Activated naive CD4-positive, alpha-beta T cell treated with anti-CD3 and anti-CD28 coated beads for 36 hours (primary cell): ENCODE measurements at regions not wholly inside any gene's neighbourhood (a gene's known extent, or its start where the extent isn't known, plus 50 kb on each side); places are given as distances from the start of the nearest gene placed in this dataset.

ENCODE experiments used
- CTCF ChIA-PET: fragments of 350-600 bp; sonication (Branson Sonifier 250); formaldehyde crosslinking; loops from one replicate; lab custom pipeline; 2021; ENCODE audit warnings: antibody characterized with exemption; lab: Charles Lee
- DNase-seq: peaks from one replicate; pipeline ENCODE4 v3.0.0-alpha.2; 2020
- H3K27ac Mint-ChIP-seq: one replicate; pipeline ENCODE4 v1.8.0; 2021; ENCODE audit warnings: mild to moderate bottlenecking, mixed read lengths
- H3K27me3 Mint-ChIP-seq: one replicate; pipeline ENCODE4 v1.8.0; 2021; ENCODE audit warnings: low read depth, mixed read lengths
- H3K36me3 Mint-ChIP-seq: one replicate; pipeline ENCODE4 v1.8.0; 2021; ENCODE audit warnings: low read depth, mixed read lengths
- H3K4me1 Mint-ChIP-seq: one replicate; pipeline ENCODE4 v1.8.0; 2021; ENCODE audit warnings: low read depth, mixed read lengths
- H3K4me3 Mint-ChIP-seq: one replicate; pipeline ENCODE4 v1.8.0; 2021; ENCODE audit warnings: mild to moderate bottlenecking, moderate library complexity, mixed read lengths
- H3K9me3 Mint-ChIP-seq: one replicate; pipeline ENCODE4 v1.8.0; 2021; ENCODE audit warnings: mixed read lengths
- intact Hi-C: fragments of 100-400 bp; cut with micrococcal nuclease; formaldehyde crosslinking; loops from one replicate; pipeline ENCODE4 v1.15.1; 2023

DNA sequence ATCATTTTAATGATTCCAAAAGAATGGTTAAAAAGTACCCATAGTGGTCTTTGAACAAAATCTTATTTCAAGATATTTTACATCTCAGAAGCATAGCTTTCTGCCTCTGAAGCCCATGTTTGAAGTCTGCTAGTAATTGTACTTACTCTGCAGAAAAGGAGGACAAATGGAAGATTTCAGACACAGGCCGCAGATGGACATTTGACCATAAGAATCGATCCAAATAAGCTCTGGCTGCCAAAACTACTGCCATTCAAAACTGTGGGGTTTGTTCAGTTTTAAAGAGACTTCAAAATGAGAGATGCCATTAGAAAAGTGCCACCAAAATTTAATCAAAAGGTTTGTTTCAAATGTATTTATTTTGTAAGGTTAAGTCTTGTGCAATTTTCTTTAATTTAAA is 306.7 kb downstream of the DTWD2 start:
- no peaks in the 10 kb centered on the region for H3K4me1 Mint-ChIP-seq
- no peaks in the 10 kb centered on the region for H3K27me3 Mint-ChIP-seq
- intact Hi-C loops, result no loop called here
- no peak overlapping the region for H3K27ac Mint-ChIP-seq
- no peak overlapping the region for H3K4me3 Mint-ChIP-seq
- DNase-seq, result no peak
- no peaks in the 10 kb centered on the region for H3K9me3 Mint-ChIP-seq
- CTCF ChIA-PET, result no interaction called here
- H3K36me3 Mint-ChIP-seq, result no peaks in the 10 kb centered on the region

DNA sequence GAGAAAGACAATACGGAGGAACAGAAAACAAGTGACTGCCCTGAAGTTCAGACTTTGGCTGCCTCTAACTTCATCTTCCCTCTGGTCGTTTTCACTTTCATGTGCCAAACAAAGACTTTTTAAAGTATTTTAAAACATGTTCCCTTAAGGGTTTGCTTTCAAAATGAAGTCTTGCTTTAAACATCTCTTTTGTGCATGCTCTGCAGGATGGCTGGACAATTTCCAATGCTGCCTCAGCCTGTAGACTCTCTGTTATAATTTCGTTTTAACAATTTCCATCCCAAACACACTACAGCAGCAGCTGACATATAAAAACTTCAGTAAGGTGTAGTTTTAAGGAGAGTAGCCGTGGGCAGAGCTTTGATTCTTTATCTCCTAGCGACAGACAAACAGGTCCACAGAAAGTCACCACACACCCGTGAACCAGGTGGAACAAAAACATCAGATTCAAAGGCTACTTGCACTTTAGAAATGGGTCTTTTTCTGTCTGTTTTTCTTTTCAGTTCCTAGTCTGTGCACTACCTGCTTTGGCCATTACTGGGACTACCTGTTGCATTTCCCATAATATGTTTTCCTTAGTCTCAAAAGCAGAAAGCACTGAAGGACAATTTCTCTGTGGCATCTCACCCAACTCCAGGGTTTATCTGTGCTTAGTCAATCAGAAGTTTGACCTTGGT is 308.9 kb downstream of the DTWD2 start:
- CTCF ChIA-PET, result no interaction called here
- Mint-ChIP-seq H3K36me3 (no peaks in the 10 kb centered on the region), H3K4me3 (no peak overlapping the region), H3K27me3 (no peaks in the 10 kb centered on the region), H3K4me1 (no peaks in the 10 kb centered on the region), H3K9me3 (peaks cover 1% of the 10 kb centered on the region), H3K27ac (no peak overlapping the region)
- intact Hi-C loops, result no loop called here
- no peak for DNase-seq

DNA sequence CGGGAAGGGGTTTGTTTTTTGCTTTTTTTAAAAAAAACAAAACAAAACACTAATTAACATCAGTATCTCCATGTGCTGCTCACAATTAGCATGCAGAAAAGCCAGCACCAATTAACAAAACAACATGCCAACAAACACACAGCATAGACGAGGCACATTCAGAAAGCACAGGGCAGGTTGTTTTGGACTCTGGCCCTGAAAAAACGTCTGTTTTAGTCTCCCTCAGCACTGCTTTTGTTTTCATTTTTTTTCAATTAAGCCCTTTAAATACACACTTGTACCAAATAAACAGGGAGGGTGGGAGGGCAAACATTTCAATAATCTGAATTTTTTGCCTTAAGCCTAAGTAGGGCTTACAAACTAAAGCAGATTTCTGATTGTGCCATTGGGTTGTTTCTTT is 309.6 kb downstream of the DTWD2 start:
- intact Hi-C loops, result no loop called here
- no peaks in the 10 kb centered on the region for H3K4me1 Mint-ChIP-seq
- H3K4me3 Mint-ChIP-seq, result no peak overlapping the region
- no peak for DNase-seq
- CTCF ChIA-PET, result no interaction called here
- no peaks in the 10 kb centered on the region for H3K36me3 Mint-ChIP-seq
- no peak overlapping the region for H3K27ac Mint-ChIP-seq
- peaks cover 3% of the 10 kb centered on the region for H3K9me3 Mint-ChIP-seq
- H3K27me3 Mint-ChIP-seq, result no peaks in the 10 kb centered on the region

DNA sequence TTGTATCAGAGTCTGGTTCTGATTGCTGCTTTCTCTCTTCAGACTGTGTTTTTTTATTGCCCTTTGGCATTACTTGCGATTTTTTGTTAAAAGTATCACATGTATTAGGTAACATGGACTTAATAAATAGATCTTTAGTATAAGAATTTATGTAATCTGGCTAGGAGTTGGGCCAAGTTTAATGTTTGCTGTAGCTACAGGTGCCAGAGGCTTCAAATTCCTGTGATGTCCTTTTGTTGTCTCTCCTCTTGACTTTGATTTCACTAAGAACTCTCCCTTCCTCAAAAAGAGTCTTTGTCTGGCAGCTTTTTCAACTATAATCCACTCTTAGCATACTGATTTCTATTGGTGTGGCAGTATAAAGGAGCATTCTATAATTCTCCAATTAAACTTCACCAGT is 313.1 kb downstream of the DTWD2 start:
- Mint-ChIP-seq H3K4me3 (no peak overlapping the region), H3K27ac (no peak overlapping the region), H3K9me3 (peaks cover 3% of the 10 kb centered on the region), H3K36me3 (no peaks in the 10 kb centered on the region), H3K27me3 (no peaks in the 10 kb centered on the region), H3K4me1 (no peaks in the 10 kb centered on the region)
- intact Hi-C loops, result no loop called here
- CTCF ChIA-PET, result no interaction called here
- no peak for DNase-seq

DNA sequence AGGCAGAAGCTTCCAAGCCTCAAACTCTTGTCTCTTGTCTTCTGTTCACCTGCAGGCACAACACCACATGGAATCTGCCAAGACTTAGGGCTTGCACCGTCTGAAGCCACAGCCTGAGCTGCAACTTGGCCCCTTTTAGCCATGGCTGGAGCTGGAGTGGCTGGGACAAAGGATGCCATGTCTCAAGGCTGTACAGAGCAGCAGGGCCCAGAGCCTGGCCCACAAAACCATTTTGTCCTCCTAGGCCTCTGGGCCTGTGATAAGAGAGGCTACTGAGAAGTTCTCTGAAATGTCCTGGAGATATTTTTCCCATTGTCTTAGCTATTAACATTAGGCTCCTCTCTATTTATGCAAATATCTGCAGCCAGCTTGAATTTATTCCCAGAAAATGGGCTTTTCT is 330.8 kb downstream of the DTWD2 start:
- Mint-ChIP-seq H3K36me3 (no peaks in the 10 kb centered on the region), H3K27me3 (no peaks in the 10 kb centered on the region), H3K9me3 (peaks cover 41% of the 10 kb centered on the region), H3K27ac (no peak overlapping the region), H3K4me3 (no peak overlapping the region), H3K4me1 (no peaks in the 10 kb centered on the region)
- intact Hi-C loops, result no loop called here
- no peak for DNase-seq
- CTCF ChIA-PET, result no interaction called here

DNA sequence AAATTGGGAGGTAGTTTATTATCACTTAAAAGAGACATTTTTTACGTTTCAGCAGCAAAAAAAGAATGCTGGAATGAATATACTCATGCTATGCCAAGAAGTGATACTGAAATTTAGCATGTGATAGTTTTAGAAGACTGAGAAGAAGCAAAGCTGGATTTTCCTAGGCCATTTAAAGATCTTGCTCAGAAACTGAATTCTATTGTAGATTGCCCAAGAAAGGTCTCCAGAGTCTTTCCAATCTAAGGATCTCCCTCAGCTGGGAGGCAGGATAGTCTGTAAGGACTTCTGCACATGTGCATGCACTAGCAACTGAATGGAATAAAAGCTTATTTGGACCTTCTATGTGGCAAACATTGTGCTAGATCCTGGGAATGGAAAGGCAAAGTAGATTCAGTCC is 334.5 kb downstream of the DTWD2 start:
- peaks cover 29% of the 10 kb centered on the region for H3K9me3 Mint-ChIP-seq
- H3K27ac Mint-ChIP-seq, result no peak overlapping the region
- intact Hi-C loops, result no loop called here
- no peak overlapping the region for H3K4me3 Mint-ChIP-seq
- CTCF ChIA-PET, result interaction anchor here (0.6 kb wide), 1 partner anchor 1191 kb away, joined by 3 read pairs; no protein-coding TSS in a partner anchor
- no peaks in the 10 kb centered on the region for H3K36me3 Mint-ChIP-seq
- no peak for DNase-seq
- H3K27me3 Mint-ChIP-seq, result no peaks in the 10 kb centered on the region
- no peaks in the 10 kb centered on the region for H3K4me1 Mint-ChIP-seq

DNA sequence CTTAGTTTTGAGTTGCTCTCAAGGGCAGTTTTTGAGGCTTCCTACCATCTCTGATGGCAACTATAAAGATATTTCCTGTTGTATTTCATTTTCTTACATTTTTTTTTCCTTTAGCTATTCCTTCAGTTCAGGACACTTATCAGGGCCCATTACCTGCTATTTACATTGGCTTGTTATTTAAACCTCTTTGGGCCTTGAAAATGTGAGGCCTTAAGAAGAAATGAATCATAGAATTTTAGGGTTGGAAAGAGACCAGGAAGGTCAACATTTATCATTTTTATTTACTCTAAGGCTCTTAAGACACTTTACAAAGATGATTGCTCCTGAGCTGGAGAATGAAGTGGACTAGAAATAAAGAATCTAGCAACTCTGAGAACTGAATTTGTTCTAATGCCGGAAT is 335.2 kb downstream of the DTWD2 start:
- Mint-ChIP-seq H3K9me3 (peaks cover 24% of the 10 kb centered on the region), H3K27ac (no peak overlapping the region), H3K36me3 (no peaks in the 10 kb centered on the region), H3K4me1 (no peaks in the 10 kb centered on the region), H3K27me3 (no peaks in the 10 kb centered on the region), H3K4me3 (no peak overlapping the region)
- CTCF ChIA-PET, result interaction anchor here (0.6 kb wide), 2 partner anchors 164 to 1191 kb away, joined by 3 read pairs; no protein-coding TSS in a partner anchor
- intact Hi-C loops, result no loop called here
- no peak for DNase-seq

DNA sequence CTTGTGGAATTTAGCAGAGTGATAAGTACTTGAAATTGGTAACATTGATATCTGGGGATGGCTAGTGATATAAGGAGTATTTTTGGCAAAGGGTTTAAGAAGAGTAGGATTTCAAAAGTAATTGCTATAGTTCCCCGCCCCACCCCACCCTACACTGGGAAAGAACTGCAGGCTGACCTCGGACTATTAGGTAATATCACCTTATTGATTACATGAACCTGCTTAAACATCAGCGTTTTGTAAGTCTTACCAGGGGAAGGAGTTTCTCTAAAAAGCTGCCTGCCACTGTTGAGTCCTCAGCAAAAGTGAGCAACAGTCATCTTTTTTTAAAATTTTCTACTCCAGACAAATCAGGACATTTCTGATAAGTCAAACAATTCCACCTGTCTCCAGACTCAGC is 337.3 kb downstream of the DTWD2 start:
- intact Hi-C loops, result no loop called here
- no peaks in the 10 kb centered on the region for H3K36me3 Mint-ChIP-seq
- no peak overlapping the region for H3K27ac Mint-ChIP-seq
- H3K4me3 Mint-ChIP-seq, result no peak overlapping the region
- H3K4me1 Mint-ChIP-seq, result no peaks in the 10 kb centered on the region
- DNase-seq, result no peak
- CTCF ChIA-PET, result no interaction called here
- no peaks in the 10 kb centered on the region for H3K27me3 Mint-ChIP-seq
- H3K9me3 Mint-ChIP-seq, result peaks cover 6% of the 10 kb centered on the region

DNA sequence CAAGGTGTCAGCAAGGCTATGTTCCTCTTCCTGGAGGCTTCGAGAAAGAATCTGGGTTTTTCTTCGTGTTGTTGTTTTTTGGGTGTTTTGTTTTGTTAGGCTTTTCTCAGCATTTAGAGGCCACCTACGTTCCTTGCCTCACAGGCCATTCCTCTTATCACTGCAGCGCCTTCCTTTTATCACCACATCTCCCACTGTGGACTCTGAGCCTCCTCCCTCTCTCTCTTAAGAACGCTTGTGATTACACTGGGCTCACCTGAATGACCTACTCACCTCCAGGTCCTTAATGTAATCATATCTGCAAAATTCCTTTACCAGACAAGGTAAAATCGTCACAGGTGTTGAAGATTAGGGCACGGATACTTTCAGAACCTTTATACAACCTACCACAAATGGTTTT is 340.8 kb downstream of the DTWD2 start:
- intact Hi-C loops, result no loop called here
- Mint-ChIP-seq H3K27me3 (no peaks in the 10 kb centered on the region), H3K36me3 (no peaks in the 10 kb centered on the region), H3K4me1 (no peaks in the 10 kb centered on the region), H3K4me3 (no peak overlapping the region), H3K9me3 (peaks cover 10% of the 10 kb centered on the region), H3K27ac (no peak overlapping the region)
- CTCF ChIA-PET, result no interaction called here
- no peak for DNase-seq

DNA sequence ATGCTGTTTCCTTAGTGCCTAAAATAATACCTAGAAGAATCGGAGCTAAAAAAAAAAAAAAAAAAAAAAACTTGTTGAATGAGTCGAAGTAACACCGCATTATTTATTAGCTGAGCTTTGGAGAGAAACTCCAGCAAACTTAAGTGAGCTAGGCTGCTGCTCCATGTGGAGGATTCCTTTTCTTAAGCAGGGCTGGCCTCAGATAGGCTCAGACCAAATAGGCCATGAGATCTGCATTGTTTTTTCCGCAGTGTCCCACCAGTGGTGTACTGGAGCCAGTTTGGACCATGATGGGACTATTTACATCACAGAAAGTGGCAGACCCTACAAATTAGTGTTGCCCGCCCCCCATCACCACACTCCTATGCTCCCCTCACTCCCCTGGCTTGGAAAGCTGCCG is 341.4 kb downstream of the DTWD2 start:
- Mint-ChIP-seq H3K27ac (no peak overlapping the region), H3K36me3 (no peaks in the 10 kb centered on the region), H3K27me3 (no peaks in the 10 kb centered on the region), H3K4me3 (no peak overlapping the region), H3K4me1 (no peaks in the 10 kb centered on the region), H3K9me3 (peaks cover 10% of the 10 kb centered on the region)
- no peak for DNase-seq
- CTCF ChIA-PET, result no interaction called here
- intact Hi-C loops, result no loop called here

DNA sequence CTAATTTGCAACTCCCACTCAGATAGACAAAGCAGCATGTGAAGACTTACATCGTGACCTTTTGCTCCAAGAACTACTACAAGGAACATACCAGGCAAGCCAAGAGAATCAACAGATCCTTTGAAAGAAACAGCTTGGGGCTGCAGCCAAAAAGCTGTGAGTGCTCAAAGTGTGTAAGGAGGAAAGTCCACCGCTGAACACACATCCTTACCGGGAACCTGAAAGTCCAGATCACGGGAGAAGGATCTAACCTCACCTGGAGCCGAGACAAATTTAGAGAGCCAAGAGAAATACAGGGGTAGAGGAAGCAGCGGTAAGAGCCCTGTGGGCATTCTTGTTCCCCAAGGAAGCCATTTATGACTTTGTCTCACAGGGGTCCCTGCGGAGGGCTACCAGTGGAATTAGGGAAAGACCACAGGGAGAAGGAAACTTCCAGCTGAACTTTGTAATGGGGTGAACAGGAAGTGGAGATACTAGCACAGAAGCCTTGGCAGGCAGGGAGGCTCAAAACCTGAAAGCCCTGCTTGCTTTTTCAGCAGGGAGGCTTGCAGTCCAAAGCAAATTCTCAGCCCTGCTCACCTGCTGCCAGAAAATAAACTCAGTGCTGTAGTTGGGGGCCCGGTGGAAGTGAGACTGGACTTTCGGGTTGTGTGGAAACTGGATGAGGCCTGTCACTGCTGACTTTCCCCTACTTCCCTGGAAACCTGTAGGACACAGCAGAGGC is 350.2 kb downstream of the DTWD2 start:
- CTCF ChIA-PET, result no interaction called here
- H3K4me1 Mint-ChIP-seq, result no peaks in the 10 kb centered on the region
- no peak for DNase-seq
- H3K36me3 Mint-ChIP-seq, result no peaks in the 10 kb centered on the region
- intact Hi-C loops, result no loop called here
- H3K27ac Mint-ChIP-seq, result no peak overlapping the region
- H3K27me3 Mint-ChIP-seq, result no peaks in the 10 kb centered on the region
- H3K9me3 Mint-ChIP-seq, result peaks cover 10% of the 10 kb centered on the region
- H3K4me3 Mint-ChIP-seq, result no peak overlapping the region

DNA sequence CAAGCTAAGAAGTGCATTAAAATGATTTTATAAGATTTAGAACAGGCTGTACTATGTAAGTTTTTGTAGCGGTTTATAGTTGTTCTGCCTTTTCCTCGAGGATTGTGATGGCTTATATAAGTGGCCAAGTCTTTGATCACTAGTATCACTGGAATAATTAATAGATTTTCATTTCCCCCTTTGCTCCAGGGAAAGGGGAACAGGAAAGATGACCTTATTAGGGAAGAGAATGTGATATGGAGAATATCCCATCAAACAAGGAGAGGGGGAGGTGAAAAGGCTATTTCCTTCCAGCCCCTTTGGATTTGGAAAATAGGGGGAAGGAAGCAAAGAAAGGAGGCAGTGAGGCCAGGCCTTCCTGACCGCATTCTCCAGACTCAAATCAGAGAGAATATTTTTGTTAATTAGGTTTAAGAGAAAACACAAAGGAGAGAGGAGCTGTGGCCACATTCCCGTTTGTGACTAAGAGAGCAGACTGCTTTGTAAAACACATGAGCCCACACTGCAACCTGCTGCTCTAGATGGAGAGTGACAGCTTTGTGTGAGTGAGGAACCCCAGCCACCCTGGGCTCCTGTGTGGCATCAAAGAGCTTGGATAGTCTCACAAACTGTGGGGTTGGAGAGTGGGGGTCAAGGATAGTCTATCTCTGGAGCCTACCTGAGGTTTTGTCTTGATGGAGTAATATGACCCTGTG is 359.5 kb downstream of the DTWD2 start:
- no peak for DNase-seq
- H3K27me3 Mint-ChIP-seq, result no peaks in the 10 kb centered on the region
- no peak overlapping the region for H3K27ac Mint-ChIP-seq
- no peaks in the 10 kb centered on the region for H3K36me3 Mint-ChIP-seq
- intact Hi-C loops, result no loop called here
- H3K4me3 Mint-ChIP-seq, result no peak overlapping the region
- no peaks in the 10 kb centered on the region for H3K4me1 Mint-ChIP-seq
- no peaks in the 10 kb centered on the region for H3K9me3 Mint-ChIP-seq
- CTCF ChIA-PET, result no interaction called here

DNA sequence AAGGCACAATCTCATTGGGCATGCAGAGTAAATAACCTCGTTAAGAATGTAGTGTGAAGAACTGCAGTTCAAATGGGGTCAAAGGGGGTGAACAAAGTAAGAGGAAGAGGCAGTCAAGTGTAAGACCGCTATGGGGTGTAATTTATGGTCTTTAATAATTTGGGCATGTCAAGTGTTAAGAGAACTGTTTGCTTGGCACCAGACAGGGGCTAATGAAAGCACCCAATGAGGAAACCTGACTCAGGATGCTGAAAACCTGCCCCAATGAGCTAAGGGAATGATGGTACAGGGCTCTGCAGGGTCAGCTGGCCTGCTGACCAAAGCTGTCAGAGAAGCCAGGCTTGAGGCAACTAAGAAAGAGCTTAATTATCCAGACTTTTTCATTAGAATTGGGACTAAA is 368.1 kb downstream of the DTWD2 start:
- Mint-ChIP-seq H3K9me3 (no peaks in the 10 kb centered on the region), H3K4me1 (no peaks in the 10 kb centered on the region), H3K27me3 (no peaks in the 10 kb centered on the region), H3K27ac (no peak overlapping the region), H3K4me3 (no peak overlapping the region), H3K36me3 (no peaks in the 10 kb centered on the region)
- DNase-seq, result no peak
- CTCF ChIA-PET, result no interaction called here
- intact Hi-C loops, result no loop called here
